GM21619 (cell line): ENCODE measurements at regions not wholly inside any gene's neighbourhood (a gene's known extent, or its start where the extent isn't known, plus 50 kb on each side); places are given as distances from the start of the nearest gene placed in this dataset.

ENCODE experiments used
- ATAC-seq: cut with Tn5 transposase; IDR thresholded peaks from one replicate; pipeline ENCODE4 v1.9.1; 2021; ENCODE audit not compliant: unreplicated experiment

GRCh38 chr2:145049475-145049874, 529.6 kb upstream of the ZEB2 start:
- ATAC-seq, result no peak

- ATAC-seq, result no peak
Observed at GRCh38 chr2:145047554-145047953, 527.6 kb upstream of the ZEB2 start.

GRCh38 chr2:145044491-145044890, 524.6 kb upstream of the ZEB2 start:
- ATAC-seq, result no peak

GRCh38 chr2:145043399-145043834, 523.5 kb upstream of the ZEB2 start:
- no peak for ATAC-seq

GRCh38 chr2:145041706-145042105, 521.8 kb upstream of the ZEB2 start:
- ATAC-seq, result no peak

GRCh38 chr2:145040433-145040832, 520.5 kb upstream of the ZEB2 start:
- no peak for ATAC-seq

GRCh38 chr2:145038041-145038525, 518.2 kb upstream of the ZEB2 start:
- no peak for ATAC-seq

GRCh38 chr2:145036421-145037011, 516.6 kb upstream of the ZEB2 start:
- ATAC-seq, result no peak

- no peak for ATAC-seq
Observed at GRCh38 chr2:145034511-145034910, 514.6 kb upstream of the ZEB2 start.

- ATAC-seq, result no peak
Observed at GRCh38 chr2:145033438-145033837, 513.5 kb upstream of the ZEB2 start.

- ATAC-seq, result no peak
Observed at GRCh38 chr2:145032791-145033190, 512.9 kb upstream of the ZEB2 start.

- ATAC-seq, result no peak
Observed at GRCh38 chr2:145029873-145030272, 510.0 kb upstream of the ZEB2 start.

- no peak for ATAC-seq
Observed at GRCh38 chr2:145029081-145029480, 509.2 kb upstream of the ZEB2 start.

- no peak for ATAC-seq
Observed at GRCh38 chr2:145028101-145028920, 508.4 kb upstream of the ZEB2 start.

GRCh38 chr2:145026456-145027455, 506.8 kb upstream of the ZEB2 start:
- ATAC-seq, result no peak

GRCh38 chr2:145025382-145025781, 505.5 kb upstream of the ZEB2 start:
- ATAC-seq, result no peak

- no peak for ATAC-seq
Observed at GRCh38 chr2:145023334-145023934, 503.5 kb upstream of the ZEB2 start.

- no peak for ATAC-seq
Observed at GRCh38 chr2:145022666-145023333, 502.9 kb upstream of the ZEB2 start.

- no peak for ATAC-seq
Observed at GRCh38 chr2:145021962-145022665, 502.2 kb upstream of the ZEB2 start.

- no peak for ATAC-seq
Observed at GRCh38 chr2:145020694-145021093, 500.8 kb upstream of the ZEB2 start.
